Activated CD4-positive, alpha-beta memory T cell treated with anti-CD3 and anti-CD28 coated beads, Interleukin-2, amount 10 ng/mL, durations not matched to agents 7 days and 5 days (primary cell): ENCODE measurements at regions not wholly inside any gene's neighbourhood (a gene's known extent, or its start where the extent isn't known, plus 50 kb on each side); places are given as distances from the start of the nearest gene placed in this dataset.
"Not testable (repeated sequence)": the region's sequence is repeated elsewhere in the genome, so short reads cannot be mapped to it uniquely, and the experiment has no call there.

ENCODE experiments used
- CTCF ChIA-PET: fragments of 350-600 bp; sonication (Branson Sonifier 250); formaldehyde crosslinking; loops from one replicate; lab custom pipeline; 2021; ENCODE audit warnings: antibody characterized with exemption, inconsistent platforms; lab: Charles Lee
- POLR2A ChIA-PET: fragments of 350-600 bp; sonication (Branson Sonifier 250); formaldehyde crosslinking; loops from one replicate; lab custom pipeline; 2021; ENCODE audit warnings: antibody characterized with exemption; lab: Charles Lee
- DNase-seq: peaks from one replicate; pipeline ENCODE4 v3.0.0-alpha.2; 2020
- H3K27ac Mint-ChIP-seq: one replicate; pipeline ENCODE4 v1.8.0; 2021; ENCODE audit warnings: mild to moderate bottlenecking, mixed read lengths
- H3K27me3 Mint-ChIP-seq: one replicate; pipeline ENCODE4 v1.8.0; 2021; ENCODE audit warnings: mixed read lengths
- H3K36me3 Mint-ChIP-seq: one replicate; pipeline ENCODE4 v1.8.0; 2021; ENCODE audit warnings: low read depth, mixed read lengths
- H3K4me1 Mint-ChIP-seq: one replicate; pipeline ENCODE4 v1.8.0; 2021; ENCODE audit warnings: mixed read lengths
- H3K4me3 Mint-ChIP-seq: one replicate; pipeline ENCODE4 v1.8.0; 2021; ENCODE audit warnings: mild to moderate bottlenecking, mixed read lengths
- H3K9me3 Mint-ChIP-seq: one replicate; pipeline ENCODE4 v1.8.0; 2021; ENCODE audit warnings: mixed read lengths

DNA sequence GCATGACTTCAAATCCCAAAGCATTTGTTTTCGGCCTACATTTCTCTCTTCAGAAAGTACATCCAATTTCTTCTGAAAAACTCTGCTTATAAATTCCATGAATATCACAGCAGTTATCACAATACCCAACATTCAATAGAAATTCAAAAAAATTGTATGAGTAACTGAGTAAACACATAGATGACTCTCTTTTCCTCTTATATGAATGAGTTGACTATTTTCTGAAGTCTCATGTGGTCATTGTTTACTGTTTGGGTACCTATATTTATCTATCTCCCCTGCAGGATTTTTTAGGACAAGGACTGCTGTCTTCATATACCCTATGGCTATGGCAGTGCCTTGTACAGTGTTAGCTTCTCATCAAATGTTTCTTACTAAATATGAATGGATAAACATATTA is 157.1 kb downstream of the HTR1A start:
- ChIA-PET CTCF (no interaction called here), POLR2A (no interaction called here)
- DNase-seq, result no peak
- H3K36me3 Mint-ChIP-seq, result no peaks in the 10 kb centered on the region
- peaks cover 3% of the 10 kb centered on the region for H3K9me3 Mint-ChIP-seq
- H3K4me1 Mint-ChIP-seq, result no peaks in the 10 kb centered on the region
- H3K27ac Mint-ChIP-seq, result no peak overlapping the region
- H3K4me3 Mint-ChIP-seq, result no peak overlapping the region
- H3K27me3 Mint-ChIP-seq, result no peaks in the 10 kb centered on the region

DNA sequence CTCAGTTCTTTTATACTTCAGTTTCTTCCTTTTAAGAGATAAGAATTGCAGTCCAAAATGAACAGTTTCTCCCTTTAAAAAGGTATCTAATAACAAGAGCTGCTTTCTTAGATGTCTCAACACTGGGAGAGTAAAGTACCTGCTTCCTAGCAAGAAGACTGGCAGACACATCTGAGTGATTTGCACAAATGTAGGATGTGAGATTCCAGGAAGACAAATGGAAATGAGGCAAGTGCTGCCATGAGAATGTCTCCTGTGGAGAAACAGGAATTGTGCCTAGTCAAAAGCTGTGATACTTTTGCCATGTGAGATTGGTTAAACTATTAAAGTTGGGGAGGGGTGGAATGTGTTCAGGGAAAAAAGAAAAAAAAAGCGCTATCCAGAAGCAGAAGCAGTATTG is 159.1 kb downstream of the HTR1A start:
- CTCF ChIA-PET, result no interaction called here
- POLR2A ChIA-PET, result no interaction called here
- no peaks in the 10 kb centered on the region for H3K4me1 Mint-ChIP-seq
- peaks cover 8% of the 10 kb centered on the region for H3K9me3 Mint-ChIP-seq
- DNase-seq, result no peak
- no peaks in the 10 kb centered on the region for H3K36me3 Mint-ChIP-seq
- H3K27me3 Mint-ChIP-seq, result no peaks in the 10 kb centered on the region
- H3K4me3 Mint-ChIP-seq, result no peak overlapping the region
- H3K27ac Mint-ChIP-seq, result no peak overlapping the region

DNA sequence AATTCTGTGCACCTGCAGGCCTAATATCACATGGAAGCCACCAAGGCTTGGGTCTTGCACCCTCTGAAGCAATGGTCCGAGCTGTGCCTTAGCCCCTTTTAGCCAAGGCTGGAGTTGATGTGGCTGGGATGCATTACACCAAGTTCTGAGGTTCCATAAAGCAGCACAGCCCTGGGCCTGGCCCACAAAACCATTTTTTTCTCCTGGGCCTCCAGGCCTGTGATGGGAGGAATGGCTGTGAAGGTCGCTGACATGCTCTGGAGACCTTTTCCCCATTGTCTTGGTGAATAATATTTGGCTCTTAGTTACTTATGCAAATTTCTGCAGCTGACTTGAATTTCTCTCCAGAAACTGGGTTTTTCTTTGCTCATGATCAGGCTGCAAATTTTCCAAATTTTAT is 167.3 kb downstream of the HTR1A start:
- Mint-ChIP-seq H3K27ac (no peak overlapping the region), H3K27me3 (no peaks in the 10 kb centered on the region)
- CTCF ChIA-PET, result no interaction called here

DNA sequence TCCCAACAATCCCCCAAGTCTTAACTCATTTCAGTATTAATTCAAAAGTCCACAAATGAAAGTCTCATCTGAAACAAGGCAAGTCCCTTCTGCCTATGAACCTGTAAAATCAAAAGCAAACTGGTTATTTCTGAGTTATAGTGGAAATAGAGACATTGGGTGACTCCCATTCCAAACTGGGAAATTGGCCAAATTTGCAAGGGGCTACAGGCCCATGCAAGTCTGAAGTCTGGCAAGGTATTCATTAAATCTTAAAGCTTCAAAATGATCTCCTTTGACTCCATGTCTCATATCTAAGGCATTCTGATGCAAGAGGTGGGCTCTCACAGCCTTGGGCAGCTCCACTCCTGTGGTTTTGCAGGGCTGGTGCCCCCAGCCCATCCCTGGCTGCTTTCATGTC is 167.9 kb downstream of the HTR1A start:
- H3K27ac Mint-ChIP-seq, result no peak overlapping the region
- H3K9me3 Mint-ChIP-seq, result peaks cover 18% of the 10 kb centered on the region
- CTCF ChIA-PET, result no interaction called here
- H3K27me3 Mint-ChIP-seq, result no peaks in the 10 kb centered on the region
- no peak overlapping the region for H3K4me3 Mint-ChIP-seq
- H3K4me1 Mint-ChIP-seq, result no peaks in the 10 kb centered on the region
- no peaks in the 10 kb centered on the region for H3K36me3 Mint-ChIP-seq
- DNase-seq, result no peak
- POLR2A ChIA-PET, result no interaction called here

More for the DNA sequence above, 167.3 kb downstream of the HTR1A start:
- Mint-ChIP-seq H3K36me3 (no peaks in the 10 kb centered on the region), H3K9me3 (peaks cover 21% of the 10 kb centered on the region), H3K4me1 (no peaks in the 10 kb centered on the region), H3K4me3 (no peak overlapping the region)
- POLR2A ChIA-PET, result no interaction called here
- no peak for DNase-seq

DNA sequence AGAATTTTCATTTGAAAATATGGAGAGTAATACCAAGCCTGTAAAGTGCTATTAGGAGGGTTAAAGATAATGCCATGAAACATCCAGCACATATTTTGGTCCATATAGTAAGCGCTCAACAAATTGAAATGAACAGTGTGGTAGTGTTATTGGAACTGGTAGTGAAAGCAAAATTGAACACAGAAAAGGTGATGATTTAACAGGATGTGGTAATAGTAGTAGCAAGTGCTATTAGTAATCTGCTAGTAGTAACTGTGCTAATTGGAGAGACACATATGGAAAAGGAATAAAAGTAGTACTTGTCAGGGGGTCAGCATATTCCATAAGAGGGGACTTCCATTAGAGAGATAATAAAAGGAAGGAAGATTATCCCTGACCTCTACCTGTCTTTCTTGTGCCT is 187.3 kb downstream of the HTR1A start:
- H3K36me3 Mint-ChIP-seq, result no peaks in the 10 kb centered on the region
- peaks cover 11% of the 10 kb centered on the region for H3K9me3 Mint-ChIP-seq
- no peak overlapping the region for H3K4me3 Mint-ChIP-seq
- H3K27me3 Mint-ChIP-seq, result no peaks in the 10 kb centered on the region
- no peak for DNase-seq
- ChIA-PET POLR2A (no interaction called here), CTCF (no interaction called here)
- no peaks in the 10 kb centered on the region for H3K4me1 Mint-ChIP-seq
- no peak overlapping the region for H3K27ac Mint-ChIP-seq

DNA sequence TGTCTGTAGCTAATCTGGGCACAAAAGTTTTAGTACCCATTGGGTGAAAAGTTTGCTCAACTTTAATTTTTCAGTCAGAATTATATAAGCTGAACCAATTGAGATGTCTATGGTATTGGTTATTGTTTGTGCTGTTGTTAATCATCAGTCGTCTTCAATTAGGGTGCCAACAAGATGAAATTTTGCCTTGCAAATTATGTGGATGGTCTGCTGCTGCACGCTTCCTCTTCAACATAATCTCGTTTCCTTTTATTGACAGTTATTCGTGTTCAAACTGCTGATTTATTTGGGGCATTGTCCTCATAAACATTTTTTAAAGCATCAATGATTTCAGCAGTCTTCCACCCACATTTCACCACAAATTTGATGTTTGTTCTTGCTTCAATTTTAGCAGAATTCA is 194.0 kb downstream of the HTR1A start:
- Mint-ChIP-seq H3K9me3 (peaks cover 2% of the 10 kb centered on the region), H3K36me3 (no peaks in the 10 kb centered on the region)

DNA sequence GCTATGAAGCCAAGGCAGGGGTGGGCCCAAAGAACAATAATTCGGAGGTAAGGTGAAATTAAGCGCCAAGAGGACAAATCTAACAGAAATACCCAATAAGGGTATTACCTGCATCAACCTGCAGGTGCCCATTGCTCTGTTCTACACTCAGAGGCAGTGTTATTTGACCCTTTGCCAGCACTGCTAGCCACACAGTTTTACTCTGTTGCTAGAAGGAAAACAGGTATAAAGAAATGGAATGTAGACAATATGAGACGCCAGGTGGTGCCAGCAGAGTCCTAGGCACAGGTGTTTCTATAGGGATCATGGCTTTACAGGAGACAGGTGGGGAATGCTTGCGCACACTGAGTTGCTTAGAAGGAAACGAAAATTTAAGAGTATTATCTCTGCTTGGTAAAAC is 201.3 kb downstream of the HTR1A start:
- DNase-seq, result no peak
- Mint-ChIP-seq H3K27ac (no peak overlapping the region), H3K4me1 (no peaks in the 10 kb centered on the region), H3K27me3 (no peaks in the 10 kb centered on the region), H3K36me3 (no peaks in the 10 kb centered on the region), H3K4me3 (no peak overlapping the region), H3K9me3 (no peaks in the 10 kb centered on the region)
- ChIA-PET CTCF (no interaction called here), POLR2A (no interaction called here)

More for the DNA sequence above, 194.0 kb downstream of the HTR1A start:
- H3K4me3 Mint-ChIP-seq, result no peak overlapping the region
- POLR2A ChIA-PET, result no interaction called here
- no peak for DNase-seq
- no peaks in the 10 kb centered on the region for H3K27me3 Mint-ChIP-seq
- CTCF ChIA-PET, result no interaction called here
- H3K4me1 Mint-ChIP-seq, result no peaks in the 10 kb centered on the region
- H3K27ac Mint-ChIP-seq, result no peak overlapping the region

DNA sequence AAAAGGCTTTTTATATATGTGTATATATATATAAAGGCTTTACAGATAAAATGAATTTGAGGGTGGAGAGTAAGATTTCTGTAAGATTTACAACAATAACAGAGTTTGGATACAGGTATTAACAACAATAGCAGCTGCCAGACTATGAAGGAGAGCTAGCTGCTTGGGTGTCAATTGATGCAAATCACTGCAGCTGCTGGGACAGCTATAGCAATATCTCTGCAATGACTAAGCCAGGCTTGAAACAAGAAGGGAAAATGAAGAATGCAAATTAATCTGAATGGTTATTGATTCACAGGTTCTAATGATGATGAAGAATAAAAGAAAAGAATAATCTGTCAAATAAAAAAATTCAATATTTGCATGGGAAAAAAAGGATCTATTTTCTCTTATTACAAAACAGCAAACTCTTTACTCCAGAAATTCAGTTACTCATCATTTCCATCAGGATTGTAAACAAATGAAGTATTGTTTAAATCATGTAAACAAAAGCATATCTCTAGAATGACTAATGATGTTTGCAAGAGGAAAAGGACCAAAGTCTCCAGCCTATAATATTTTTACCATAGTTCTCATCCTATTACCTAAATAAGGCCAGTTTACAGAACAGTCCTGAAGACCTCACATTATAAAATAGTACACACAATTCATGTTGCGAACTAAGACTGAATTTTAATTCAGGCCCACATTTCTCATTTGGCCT is 219.0 kb downstream of the HTR1A start:
- DNase-seq, result no peak
- ChIA-PET POLR2A (no interaction called here), CTCF (no interaction called here)
- no peaks in the 10 kb centered on the region for H3K4me1 Mint-ChIP-seq
- H3K36me3 Mint-ChIP-seq, result no peaks in the 10 kb centered on the region
- no peaks in the 10 kb centered on the region for H3K27me3 Mint-ChIP-seq
- H3K9me3 Mint-ChIP-seq, result peaks cover 6% of the 10 kb centered on the region
- H3K27ac Mint-ChIP-seq, result no peak overlapping the region
- no peak overlapping the region for H3K4me3 Mint-ChIP-seq

DNA sequence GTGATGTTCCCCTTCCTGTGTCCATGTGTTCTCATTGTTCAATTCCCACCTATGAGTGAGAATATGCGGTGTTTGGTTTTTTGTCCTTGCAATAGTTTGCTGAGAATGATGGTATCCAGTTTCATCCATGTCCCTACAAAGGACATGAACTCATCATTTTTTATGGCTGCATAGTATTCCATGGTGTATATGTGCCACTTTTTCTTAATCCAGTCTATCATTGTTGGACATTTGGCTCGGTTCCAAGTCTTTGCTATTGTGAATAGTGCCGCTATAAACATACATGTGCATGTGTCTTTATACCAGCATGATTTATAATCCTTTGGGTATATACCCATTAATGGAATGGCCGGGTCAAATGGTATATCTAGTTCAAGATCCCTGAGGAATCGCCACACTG is 229.4 kb downstream of the HTR1A start:
- CTCF ChIA-PET, H3K9me3 Mint-ChIP-seq, H3K4me1 Mint-ChIP-seq, H3K27ac Mint-ChIP-seq, H3K27me3 Mint-ChIP-seq, DNase-seq, POLR2A ChIA-PET, H3K4me3 Mint-ChIP-seq, H3K36me3 Mint-ChIP-seq: not testable (repeated sequence)

DNA sequence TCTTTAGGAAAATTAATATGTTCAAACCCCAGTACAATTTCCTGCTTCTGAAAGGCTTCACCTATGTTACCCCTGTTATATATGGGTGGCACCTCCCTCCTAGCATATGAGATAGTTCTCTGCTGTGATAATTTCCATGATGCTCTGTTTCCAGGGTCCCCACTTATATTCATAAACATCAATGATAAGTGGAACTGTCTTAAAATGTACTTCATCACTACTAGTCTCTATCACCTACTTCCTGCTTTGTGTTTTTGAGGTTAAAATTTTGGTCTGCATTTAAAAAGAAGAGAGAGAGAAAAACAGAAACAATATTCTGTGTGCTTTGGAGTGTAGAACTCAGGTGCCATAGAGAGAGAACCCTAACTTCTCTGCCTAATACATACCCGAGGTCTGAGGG is 234.7 kb downstream of the HTR1A start:
- POLR2A ChIA-PET, result no interaction called here
- no peak overlapping the region for H3K4me3 Mint-ChIP-seq
- CTCF ChIA-PET, result no interaction called here
- peaks cover 3% of the 10 kb centered on the region for H3K9me3 Mint-ChIP-seq
- no peaks in the 10 kb centered on the region for H3K4me1 Mint-ChIP-seq
- H3K27ac Mint-ChIP-seq, result no peak overlapping the region
- no peaks in the 10 kb centered on the region for H3K27me3 Mint-ChIP-seq
- no peak for DNase-seq
- H3K36me3 Mint-ChIP-seq, result no peaks in the 10 kb centered on the region

DNA sequence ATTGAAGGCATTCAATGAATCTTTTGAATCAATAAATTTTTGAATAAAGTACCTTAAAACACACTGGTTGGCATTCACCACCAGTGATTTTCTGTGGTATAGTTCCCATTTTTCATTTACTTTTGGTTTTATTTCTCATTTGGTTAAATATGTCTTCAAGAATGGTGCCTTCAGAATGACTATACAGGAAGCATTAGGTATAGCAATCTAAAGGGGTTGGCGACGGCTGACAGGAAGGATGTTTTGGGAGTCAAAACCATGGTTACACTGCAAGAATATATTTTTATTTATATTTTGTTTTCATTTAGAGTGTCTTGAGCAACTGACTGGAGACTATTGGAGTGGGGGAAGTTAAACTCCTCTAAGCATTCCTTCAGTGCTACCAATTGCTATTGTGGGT is 235.7 kb downstream of the HTR1A start:
- no peaks in the 10 kb centered on the region for H3K27me3 Mint-ChIP-seq
- H3K9me3 Mint-ChIP-seq, result no peaks in the 10 kb centered on the region
- no peaks in the 10 kb centered on the region for H3K4me1 Mint-ChIP-seq
- no peak overlapping the region for H3K4me3 Mint-ChIP-seq
- ChIA-PET CTCF (no interaction called here), POLR2A (no interaction called here)
- H3K36me3 Mint-ChIP-seq, result no peaks in the 10 kb centered on the region
- no peak overlapping the region for H3K27ac Mint-ChIP-seq
- no peak for DNase-seq

DNA sequence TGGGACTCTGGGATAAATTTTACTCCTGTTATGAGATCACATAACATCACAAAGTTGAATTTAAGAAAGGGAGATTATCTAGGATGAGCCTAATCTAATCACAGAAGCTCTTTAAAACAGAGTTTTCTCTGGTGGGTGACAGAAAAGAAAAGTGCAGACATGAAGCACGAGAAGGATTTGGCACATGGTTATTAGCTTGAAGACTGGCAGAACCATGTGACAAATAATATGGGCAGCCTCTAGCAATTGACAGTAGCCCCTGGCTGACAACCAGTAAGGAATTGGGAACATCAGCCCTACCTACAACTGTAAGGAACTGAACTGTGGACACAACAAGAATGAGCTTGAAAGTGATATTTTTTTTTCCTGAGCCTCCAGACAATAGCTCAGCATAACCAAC is 243.1 kb downstream of the HTR1A start:
- Mint-ChIP-seq H3K4me1 (no peaks in the 10 kb centered on the region), H3K27ac (no peak overlapping the region), H3K36me3 (no peaks in the 10 kb centered on the region), H3K9me3 (peaks cover 2% of the 10 kb centered on the region), H3K27me3 (no peaks in the 10 kb centered on the region), H3K4me3 (no peak overlapping the region)
- DNase-seq, result no peak
- POLR2A ChIA-PET, result no interaction called here
- CTCF ChIA-PET, result no interaction called here

DNA sequence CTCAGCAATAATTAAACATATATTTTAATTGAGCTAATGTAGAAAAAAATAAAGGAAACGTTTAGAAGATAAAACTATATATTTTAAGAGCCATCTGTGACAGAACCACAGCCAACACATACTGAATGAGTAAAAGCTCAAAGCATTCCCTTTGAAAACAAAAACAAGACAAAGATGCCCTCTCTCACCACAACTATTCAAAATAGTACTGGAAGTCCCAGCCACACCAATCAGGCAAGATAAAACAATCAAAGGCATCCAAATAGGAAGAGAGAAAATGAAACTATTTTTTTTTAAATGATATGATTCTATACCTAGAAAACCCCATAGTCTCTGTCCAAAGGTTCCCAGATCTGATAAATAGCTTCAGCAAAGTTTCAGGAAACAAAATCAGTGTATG is 262.0 kb downstream of the HTR1A start:
- no peaks in the 10 kb centered on the region for H3K9me3 Mint-ChIP-seq
- H3K4me1 Mint-ChIP-seq, result no peaks in the 10 kb centered on the region
- no peak overlapping the region for H3K27ac Mint-ChIP-seq
- H3K27me3 Mint-ChIP-seq, result no peaks in the 10 kb centered on the region
- ChIA-PET CTCF (no interaction called here), POLR2A (no interaction called here)
- no peak overlapping the region for H3K4me3 Mint-ChIP-seq
- no peak for DNase-seq
- no peaks in the 10 kb centered on the region for H3K36me3 Mint-ChIP-seq

DNA sequence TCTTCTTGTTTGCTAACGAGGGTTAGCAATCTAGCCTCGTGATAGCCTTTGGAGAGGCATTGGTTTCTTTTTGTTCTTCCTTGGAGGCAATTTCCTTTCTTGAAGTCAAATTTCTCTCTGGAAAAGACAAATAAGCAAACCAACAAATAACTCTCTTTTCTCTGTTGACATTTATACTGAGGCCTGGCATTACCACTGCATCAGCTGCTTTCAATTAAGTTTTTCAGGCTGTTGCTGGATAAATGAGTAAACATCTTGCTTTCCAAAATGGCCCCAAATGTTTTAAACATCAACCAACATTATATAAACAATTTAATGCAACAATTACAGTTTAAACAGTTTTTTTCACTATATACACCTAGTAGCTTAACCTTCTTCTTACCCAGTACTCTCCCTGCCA is 264.4 kb downstream of the HTR1A start:
- POLR2A ChIA-PET, result no interaction called here
- H3K4me1 Mint-ChIP-seq, result no peaks in the 10 kb centered on the region
- no peaks in the 10 kb centered on the region for H3K27me3 Mint-ChIP-seq

More for the DNA sequence above, 264.4 kb downstream of the HTR1A start:
- Mint-ChIP-seq H3K27ac (no peak overlapping the region), H3K4me3 (no peak overlapping the region), H3K9me3 (no peaks in the 10 kb centered on the region), H3K36me3 (no peaks in the 10 kb centered on the region)
- DNase-seq, result no peak
- CTCF ChIA-PET, result no interaction called here
